ENCODE measurements at regions not wholly inside any gene's neighbourhood (a gene's known extent, or its start where the extent isn't known, plus 50 kb on each side); places are given as distances from the start of the nearest gene placed in this dataset.

- no peaks in the 10 kb centered on the region for H3K9me3 ChIP-seq
- TF ChIP-seq CTCF (IDR thresholded peaks at IDR 0.05): no peak
- ATAC-seq (no peak), DNase-seq (no peak)
- intact Hi-C loops (cut with DNase I): no loop called here
- 50 to 59% (median 58%) methylated on average over 4 of the region's 4 CpGs for WGBS, 3 donors
- peaks cover 0 to 4% (median 1%) of the 10 kb centered on the region in 3 donors for H3K27me3 ChIP-seq (ENCODE audit: insufficient read depth in 3 of 3, low read length in 2 of 3)
- no peak overlapping the region for H3K4me3 ChIP-seq
- H3K27ac ChIP-seq: no peak overlapping the region
- H3K4me1 ChIP-seq: no peaks in the 10 kb centered on the region
- H3K36me3 ChIP-seq (ENCODE audit: insufficient read depth in 1 of 2, low read depth in 1 of 2): no peaks in the 10 kb centered on the region
These were observed 232.4 kb upstream of the RPL38 start for GRCh38 chr17:73971127-73971526.

- no peaks in the 10 kb centered on the region for H3K9me3 ChIP-seq
- intact Hi-C loops (cut with DNase I): no loop called here
- H3K4me3 ChIP-seq: no peak overlapping the region
- 83 to 88% (median 85%) methylated on average over 10 of the region's 10 CpGs for WGBS, 3 donors
- H3K27me3 ChIP-seq (ENCODE audit: insufficient read depth in 3 of 3, low read length in 2 of 3): peaks cover 0 to 9% (median 6%) of the 10 kb centered on the region in 3 donors
- no peak overlapping the region for H3K27ac ChIP-seq
- H3K36me3 ChIP-seq (ENCODE audit: insufficient read depth in 1 of 2, low read depth in 1 of 2): no peaks in the 10 kb centered on the region
- DNase-seq (no peak), ATAC-seq (no peak)
- H3K4me1 ChIP-seq: no peaks in the 10 kb centered on the region
- no peak for TF ChIP-seq CTCF (IDR thresholded peaks at IDR 0.05)
These were observed 231.4 kb upstream of the RPL38 start for GRCh38 chr17:73972056-73972455.

- 77 to 83% (median 80%) methylated on average over 6 of the region's 6 CpGs for WGBS, 3 donors
- Histone ChIP-seq H3K4me3 (no peak overlapping the region), H3K4me1 (no peaks in the 10 kb centered on the region), H3K36me3 (ENCODE audit: insufficient read depth in 1 of 2, low read depth in 1 of 2) (no peaks in the 10 kb centered on the region), H3K9me3 (no peaks in the 10 kb centered on the region), H3K27ac (no peak overlapping the region), H3K27me3 (ENCODE audit: insufficient read depth in 3 of 3, low read length in 2 of 3) (peaks cover 0 to 13% (median 6%) of the 10 kb centered on the region in 3 donors)
- DNase-seq: no peak
- no peak for TF ChIP-seq CTCF (IDR thresholded peaks at IDR 0.05)
- no peak for ATAC-seq
- intact Hi-C loops (cut with DNase I): no loop called here
These were observed 230.6 kb upstream of the RPL38 start for GRCh38 chr17:73972901-73973300.

- no peak overlapping the region for H3K27ac ChIP-seq
- TF ChIP-seq CTCF (IDR thresholded peaks at IDR 0.05): no peak
- no peaks in the 10 kb centered on the region for H3K9me3 ChIP-seq
- peaks cover 0 to 16% (median 5%) of the 10 kb centered on the region in 3 donors for H3K27me3 ChIP-seq (ENCODE audit: insufficient read depth in 3 of 3, low read length in 2 of 3)
- no peak overlapping the region for H3K4me3 ChIP-seq
- no peaks in the 10 kb centered on the region for H3K4me1 ChIP-seq
- intact Hi-C loops (cut with DNase I): no loop called here
- 47 to 58% (median 49%) methylated on average over 16 of the region's 16 CpGs for WGBS, 3 donors
- DNase-seq (no peak), ATAC-seq (no peak)
- H3K36me3 ChIP-seq (ENCODE audit: insufficient read depth in 1 of 2, low read depth in 1 of 2): no peaks in the 10 kb centered on the region
These were observed 229.7 kb upstream of the RPL38 start for GRCh38 chr17:73973586-73974409.

All from psoas muscle (tissue), 7 donors.